Astrocyte of the spinal cord (primary cell): ENCODE measurements at regions not wholly inside any gene's neighbourhood (a gene's known extent, or its start where the extent isn't known, plus 50 kb on each side); places are given as distances from the start of the nearest gene placed in this dataset.
"Not testable (repeated sequence)": the region's sequence is repeated elsewhere in the genome, so short reads cannot be mapped to it uniquely, and the experiment has no call there.

Source experiments
- DNase-seq: peaks from one replicate; pipeline ENCODE4 v3.0.0; 2011; ENCODE audit warnings: low read depth, low spot score
- H3K4me3 ChIP-seq: 2 replicates; pipeline ENCODE4 v1.5.1; 2011; ENCODE audit warnings: low read depth, mild to moderate bottlenecking, low read length, moderate library complexity
- CTCF ChIP-seq: IDR thresholded peaks from 2 replicates; pipeline ENCODE4 v1.5.1; 2012; ENCODE audit warnings: low read depth, mild to moderate bottlenecking, low read length, inconsistent platforms
- in situ Hi-C: cut with HindIII; loops from 2 replicates; pipeline ENCODE4 v1.10.0; 2017; ENCODE audit warnings: low sequenced_read_pairs

- DNase-seq, result no peak
- in situ Hi-C loops, result no loop called here
- H3K4me3 ChIP-seq, result no peak overlapping the region
- no peak for TF ChIP-seq CTCF
Measured at GRCh38 chr5:114148253-114148652, 213.6 kb upstream of the KCNN2 start.

GRCh38 chr5:114148728-114149127, 213.1 kb upstream of the KCNN2 start:
- DNase-seq, H3K4me3 ChIP-seq, in situ Hi-C loops: not testable (repeated sequence)

GRCh38 chr5:114152656-114153360, 209.1 kb upstream of the KCNN2 start:
- TF ChIP-seq CTCF, result no peak
- DNase-seq, result no peak
- no peak overlapping the region for H3K4me3 ChIP-seq
- in situ Hi-C loops, result no loop called here

- in situ Hi-C loops, result no loop called here
- no peak for DNase-seq
- no peak overlapping the region for H3K4me3 ChIP-seq
- TF ChIP-seq CTCF, result no peak
Measured at GRCh38 chr5:114153392-114153791, 208.5 kb upstream of the KCNN2 start.

GRCh38 chr5:114153833-114154232, 208.0 kb upstream of the KCNN2 start:
- no peak overlapping the region for H3K4me3 ChIP-seq
- no peak for TF ChIP-seq CTCF
- DNase-seq, result no peak
- in situ Hi-C loops, result no loop called here

- in situ Hi-C loops, result no loop called here
- H3K4me3 ChIP-seq, result no peak overlapping the region
- no peak for DNase-seq
- TF ChIP-seq CTCF, result no peak
Measured at GRCh38 chr5:114166081-114166480, 195.8 kb upstream of the KCNN2 start.

GRCh38 chr5:114174131-114174530, 187.7 kb upstream of the KCNN2 start:
- no peak for TF ChIP-seq CTCF
- H3K4me3 ChIP-seq, result no peak overlapping the region
- in situ Hi-C loops, result no loop called here
- peak; percentile 16 for DNase-seq
